Effector CD4-positive, alpha-beta T cell (primary cell): ENCODE measurements at regions not wholly inside any gene's neighbourhood (a gene's known extent, or its start where the extent isn't known, plus 50 kb on each side); places are given as distances from the start of the nearest gene placed in this dataset.
"Not testable (repeated sequence)": the region's sequence is repeated elsewhere in the genome, so short reads cannot be mapped to it uniquely, and the experiment has no call there.

ENCODE experiments used
- DNase-seq: peaks from one replicate; pipeline ENCODE4 v3.0.0-alpha.2; 2020

GRCh38 chr1:143905214-143906179 lies 66.3 kb downstream of the FAM72C start:
- not testable (repeated sequence) for DNase-seq

- DNase-seq, result not testable (repeated sequence)
Measured at GRCh38 chr1:143904622-143904979, 67.2 kb downstream of the FAM72C start.

- DNase-seq, result not testable (repeated sequence)
Measured at GRCh38 chr1:143903899-143904621, 67.7 kb downstream of the FAM72C start.

- not testable (repeated sequence) for DNase-seq
Measured at GRCh38 chr1:143896377-143896776, 75.4 kb downstream of the FAM72C start.

GRCh38 chr1:143884932-143885574 lies 86.7 kb downstream of the FAM72C start:
- peak; percentile 32 for DNase-seq

GRCh38 chr1:143884532-143884931 lies 87.3 kb downstream of the FAM72C start:
- peak; percentile 16 for DNase-seq

- not testable (repeated sequence) for DNase-seq
Measured at GRCh38 chr1:143879757-143880536, 91.8 kb downstream of the FAM72C start.

GRCh38 chr1:143875947-143876346 lies 95.8 kb downstream of the FAM72C start:
- not testable (repeated sequence) for DNase-seq

GRCh38 chr1:143874625-143875024 lies 97.2 kb downstream of the FAM72C start:
- DNase-seq, result not testable (repeated sequence)

GRCh38 chr1:143873650-143874049 lies 98.1 kb downstream of the FAM72C start:
- DNase-seq, result not testable (repeated sequence)

GRCh38 chr1:143870388-143870787 lies 101.4 kb downstream of the FAM72C start:
- not testable (repeated sequence) for DNase-seq

- DNase-seq, result not testable (repeated sequence)
Measured at GRCh38 chr1:143867590-143868220, 104.1 kb downstream of the FAM72C start.

GRCh38 chr1:143863901-143864520 lies 107.8 kb downstream of the FAM72C start:
- DNase-seq, result not testable (repeated sequence)

- not testable (repeated sequence) for DNase-seq
Measured at GRCh38 chr1:143862722-143863121, 109.1 kb downstream of the FAM72C start.

GRCh38 chr1:143861306-143861705 lies 110.5 kb downstream of the FAM72C start:
- not testable (repeated sequence) for DNase-seq

GRCh38 chr1:143855867-143856266 lies 115.9 kb downstream of the FAM72C start:
- DNase-seq, result not testable (repeated sequence)

- not testable (repeated sequence) for DNase-seq
Measured at GRCh38 chr1:143854069-143854468, 117.7 kb downstream of the FAM72C start.

- DNase-seq, result not testable (repeated sequence)
Measured at GRCh38 chr1:143850637-143851036, 121.1 kb downstream of the FAM72C start.

- not testable (repeated sequence) for DNase-seq
Measured at GRCh38 chr1:143848859-143849258, 122.9 kb downstream of the FAM72C start.

GRCh38 chr1:143845193-143845592 lies 126.6 kb downstream of the FAM72C start:
- not testable (repeated sequence) for DNase-seq

GRCh38 chr1:143842058-143842457 lies 129.7 kb downstream of the FAM72C start:
- DNase-seq, result not testable (repeated sequence)
